NCI-H526 treated with DMSO at 0.1 percent for 48 hours (cell line): ENCODE measurements at regions not wholly inside any gene's neighbourhood (a gene's known extent, or its start where the extent isn't known, plus 50 kb on each side); places are given as distances from the start of the nearest gene placed in this dataset.
"Not testable (repeated sequence)": the region's sequence is repeated elsewhere in the genome, so short reads cannot be mapped to it uniquely, and the experiment has no call there.

Experiments used
- DNase-seq: peaks from one replicate; lab custom pipeline; 2025; lab: John Stamatoyannopoulos, UW

DNA sequence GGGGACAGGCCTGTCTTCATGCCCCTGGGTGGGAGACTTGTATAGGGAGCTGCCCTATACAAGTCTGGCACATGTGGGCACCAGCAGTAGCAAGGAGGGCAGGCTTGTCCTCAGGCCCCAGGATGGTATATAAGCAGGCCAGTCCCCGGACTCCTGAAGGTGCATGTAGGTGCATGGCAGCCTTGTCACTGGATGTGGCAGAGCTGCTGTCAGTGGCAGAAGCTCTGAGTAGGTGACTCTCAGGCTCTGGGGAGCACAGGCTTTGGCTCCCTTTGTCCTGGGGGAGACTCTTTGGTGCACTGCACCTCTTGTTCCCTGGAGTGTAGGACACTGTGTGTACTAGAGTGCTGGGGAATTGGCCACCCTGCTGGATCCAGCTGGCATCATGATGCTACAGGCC is 376.7 kb upstream of the DIPK2B start:
- no peak for DNase-seq

DNA sequence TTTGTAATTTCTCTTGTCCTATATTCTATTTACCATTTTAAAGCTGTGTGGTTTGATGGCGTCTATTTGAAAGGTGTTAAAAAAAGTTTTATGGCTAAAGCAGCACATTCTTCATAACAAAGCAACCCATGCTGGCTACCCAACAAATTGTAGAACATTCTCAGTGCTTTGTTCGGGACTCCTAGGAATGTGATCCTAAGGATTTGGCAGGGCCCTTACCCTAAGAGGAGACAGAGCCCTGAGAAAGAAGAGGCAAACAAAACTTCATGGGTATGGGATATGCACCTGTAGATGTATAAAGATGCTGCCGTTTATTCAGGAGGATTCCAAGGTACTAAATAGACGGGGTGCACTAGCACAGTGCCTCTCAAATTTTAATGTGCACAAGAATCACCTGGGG is 370.8 kb upstream of the DIPK2B start:
- no peak for DNase-seq

GRCh38 chrX:45566456-45566855 is 365.8 kb upstream of the DIPK2B start:
- DNase-seq = no peak

DNA sequence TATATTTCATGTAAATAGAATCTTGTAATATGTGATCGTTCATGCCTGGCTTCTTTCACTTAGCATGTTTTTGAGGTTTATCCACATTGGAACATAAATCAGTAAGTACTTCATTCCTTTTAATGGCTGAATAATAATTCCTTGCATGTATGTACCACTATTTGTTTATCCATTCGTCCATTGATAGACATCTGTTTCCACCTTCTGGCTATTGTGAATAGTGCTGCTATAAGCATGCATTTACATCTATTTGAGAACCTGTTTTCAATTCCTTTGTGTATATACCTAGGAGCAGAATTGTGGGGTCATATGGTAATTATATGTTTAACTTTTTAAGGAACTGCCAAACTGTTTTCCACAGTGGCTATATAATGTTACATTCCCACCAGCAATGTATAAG is 356.7 kb upstream of the DIPK2B start:
- DNase-seq = no peak

DNA sequence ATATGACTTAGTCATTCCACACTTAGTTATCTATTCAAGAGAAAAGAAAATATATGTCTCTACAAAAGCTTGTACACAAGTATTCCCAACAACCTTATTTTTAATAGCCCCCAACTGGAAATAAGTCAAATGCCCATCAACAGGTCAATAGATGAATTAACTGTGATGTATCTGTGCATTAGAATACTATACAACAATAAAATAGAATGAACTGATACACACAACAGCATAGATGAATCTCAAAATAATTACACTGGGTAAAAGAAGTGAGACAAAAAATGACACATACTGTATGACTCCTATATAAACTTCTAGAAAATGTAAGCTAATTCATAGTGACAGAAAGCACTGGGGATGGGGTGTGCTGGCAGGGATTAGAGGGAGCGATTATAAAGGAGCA is 354.1 kb upstream of the DIPK2B start:
- DNase-seq = no peak

DNA sequence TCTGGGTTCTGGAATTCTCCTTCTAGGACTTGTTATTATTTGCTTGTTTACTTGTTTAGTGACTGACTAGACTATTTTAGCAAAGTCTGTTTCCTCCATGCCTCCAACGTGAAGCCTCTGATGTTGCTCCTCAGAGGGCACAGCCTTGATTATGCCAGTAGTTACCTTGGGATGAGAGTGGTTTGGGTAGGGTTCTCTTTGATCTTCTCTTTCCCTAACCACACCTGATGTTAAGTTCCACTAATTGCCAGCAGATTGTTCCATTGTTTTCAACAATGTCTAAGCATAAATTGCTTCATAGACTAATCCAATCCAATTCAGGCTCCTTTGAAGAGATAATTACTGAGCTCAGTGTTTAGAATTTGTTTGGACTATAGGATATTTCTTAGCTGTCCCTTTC is 352.7 kb upstream of the DIPK2B start:
- no peak for DNase-seq

DNA sequence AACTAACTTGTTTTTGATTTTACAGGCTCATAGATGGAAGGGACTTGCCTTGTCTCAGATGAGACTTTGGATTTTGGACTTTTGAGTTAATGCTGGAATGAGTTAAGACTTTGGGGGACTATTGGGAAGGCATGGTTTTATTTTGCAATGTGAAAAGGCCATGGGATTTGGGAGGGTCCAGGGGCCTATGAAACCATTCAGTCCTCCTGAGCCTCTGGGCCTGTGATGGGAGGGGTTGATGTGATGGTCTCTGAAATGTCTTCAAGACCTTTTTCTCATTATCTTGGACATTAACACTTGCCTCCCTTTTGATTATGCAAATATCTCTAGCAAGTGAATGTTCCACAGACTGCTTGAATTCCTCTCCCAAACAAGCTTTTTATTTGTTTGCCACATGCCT is 346.0 kb upstream of the DIPK2B start:
- DNase-seq = not testable (repeated sequence)

GRCh38 chrX:45540181-45540580 is 339.5 kb upstream of the DIPK2B start:
- DNase-seq = no peak

GRCh38 chrX:45537936-45538335 is 337.3 kb upstream of the DIPK2B start:
- no peak for DNase-seq

DNA sequence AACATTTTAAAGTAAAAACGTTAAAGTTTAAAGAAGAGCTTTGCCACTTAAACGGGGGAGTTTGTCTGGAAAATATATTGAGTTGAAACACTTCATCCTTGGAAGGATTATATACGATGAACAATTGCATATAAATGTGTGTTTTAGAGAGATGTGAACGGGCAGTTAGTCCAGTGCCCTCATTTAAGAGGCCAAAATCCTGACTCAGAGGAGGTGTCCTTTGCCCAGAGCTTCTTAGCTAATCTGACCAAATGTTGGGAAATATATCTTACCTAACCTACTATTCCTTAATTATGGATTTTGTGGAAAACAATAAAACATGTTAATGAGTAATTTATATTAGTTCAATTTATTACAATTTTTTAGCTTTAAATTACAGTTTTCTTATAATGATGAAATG is 327.2 kb upstream of the DIPK2B start:
- no peak for DNase-seq

GRCh38 chrX:45524805-45525204 is 324.1 kb upstream of the DIPK2B start:
- no peak for DNase-seq

DNA sequence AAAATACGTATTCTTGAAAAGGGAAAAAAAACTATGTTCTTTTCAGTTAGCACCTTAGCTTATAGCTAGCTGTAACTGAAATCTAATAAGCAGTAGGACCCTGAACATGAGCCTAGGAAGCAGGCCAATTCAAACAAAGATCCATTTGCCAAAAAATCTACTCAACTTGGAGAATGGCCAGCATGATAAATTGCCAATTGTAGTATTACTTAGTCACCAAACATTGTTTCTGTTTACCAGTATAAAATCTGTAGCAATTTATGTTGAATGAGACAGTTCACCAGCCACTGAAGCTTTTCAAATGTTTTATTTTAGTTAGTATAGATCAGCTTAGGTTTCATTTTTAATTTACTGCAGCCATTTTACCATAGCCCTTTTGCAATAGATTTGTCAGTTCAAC is 323.6 kb upstream of the DIPK2B start:
- no peak for DNase-seq

- no peak for DNase-seq
These were observed 317.9 kb upstream of the DIPK2B start for GRCh38 chrX:45518552-45518951.

- no peak for DNase-seq
These were observed 316.7 kb upstream of the DIPK2B start for GRCh38 chrX:45517090-45517973.

- no peak for DNase-seq
These were observed 314.9 kb upstream of the DIPK2B start for GRCh38 chrX:45515262-45516215.

DNA sequence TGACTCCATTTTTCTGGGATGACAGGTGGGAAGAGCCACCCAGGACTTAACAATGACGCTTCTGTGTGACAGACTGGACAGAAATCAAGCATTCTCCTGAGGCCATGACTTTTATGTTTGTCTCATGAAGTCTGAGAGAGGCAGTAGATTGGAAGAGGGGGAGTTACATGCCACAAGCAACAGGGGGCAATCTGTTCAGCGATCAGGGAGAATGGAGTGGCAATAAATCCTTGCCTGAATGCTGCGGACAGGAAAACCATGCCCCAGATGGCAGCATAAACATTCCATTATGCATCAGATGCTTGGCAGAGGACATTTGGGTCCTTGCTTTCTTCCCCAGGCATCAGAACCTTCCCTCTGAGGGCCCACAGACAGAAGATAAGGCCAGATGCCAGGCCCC is 312.4 kb upstream of the DIPK2B start:
- DNase-seq = no peak

- DNase-seq = no peak
These were observed 307.8 kb upstream of the DIPK2B start for GRCh38 chrX:45508454-45508853.

DNA sequence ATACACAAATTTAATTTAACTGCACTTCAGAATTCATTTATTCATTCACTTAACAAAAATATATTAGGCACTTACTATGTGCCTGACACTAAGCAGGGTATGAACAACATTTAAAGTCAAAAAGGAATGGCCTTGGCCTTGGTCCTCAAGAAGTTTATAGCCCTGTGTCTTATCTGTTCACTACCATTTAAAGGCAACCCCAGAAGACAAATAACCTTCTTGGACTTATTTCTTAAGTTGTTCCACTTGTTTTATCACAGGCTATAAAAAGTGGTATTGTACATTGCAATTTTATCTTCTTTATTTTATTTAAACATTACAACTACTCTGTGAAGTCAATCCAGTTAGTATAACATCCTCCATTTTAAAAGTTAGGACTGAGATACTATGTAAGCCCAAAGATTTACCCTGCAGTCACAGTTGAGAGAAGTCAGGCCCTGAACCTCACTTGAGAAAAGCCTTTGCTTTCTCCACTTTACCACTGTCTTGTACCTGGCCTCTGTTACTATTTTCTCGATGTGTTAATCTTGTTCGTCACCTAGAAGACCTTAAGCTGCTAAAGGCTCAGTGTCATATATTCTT is 305.6 kb upstream of the DIPK2B start:
- no peak for DNase-seq

GRCh38 chrX:45505214-45505613 is 304.5 kb upstream of the DIPK2B start:
- no peak for DNase-seq

DNA sequence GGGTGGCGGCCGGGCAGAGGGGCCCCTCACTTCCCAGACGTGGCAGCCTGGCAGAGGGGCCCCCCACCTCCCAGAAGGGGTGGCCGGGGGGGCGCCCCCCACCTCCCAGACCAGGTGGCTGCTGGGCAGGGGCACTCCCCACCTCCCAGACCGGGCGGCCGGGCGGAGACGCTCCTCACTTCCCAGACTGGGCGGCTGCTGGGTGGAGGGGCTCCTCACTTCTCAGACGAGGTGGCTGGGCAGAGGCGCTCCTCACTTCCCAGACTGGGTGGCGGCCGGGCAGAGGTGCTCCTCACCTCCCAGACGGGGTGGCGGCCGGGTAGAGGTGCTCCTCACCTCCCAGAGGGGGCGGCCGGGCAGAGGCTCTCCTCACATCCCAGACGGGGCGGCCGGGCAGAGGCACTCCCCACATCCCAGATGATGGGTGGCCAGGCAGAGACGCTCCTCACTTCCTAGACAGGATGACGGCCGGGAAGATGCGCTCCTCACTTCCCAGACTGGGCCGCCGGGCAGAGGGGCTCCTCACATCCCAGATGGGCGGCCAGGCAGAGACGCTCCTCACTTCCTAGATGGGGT is 303.2 kb upstream of the DIPK2B start:
- not testable (repeated sequence) for DNase-seq

- DNase-seq = no peak
These were observed 301.7 kb upstream of the DIPK2B start for GRCh38 chrX:45502396-45502795.

DNA sequence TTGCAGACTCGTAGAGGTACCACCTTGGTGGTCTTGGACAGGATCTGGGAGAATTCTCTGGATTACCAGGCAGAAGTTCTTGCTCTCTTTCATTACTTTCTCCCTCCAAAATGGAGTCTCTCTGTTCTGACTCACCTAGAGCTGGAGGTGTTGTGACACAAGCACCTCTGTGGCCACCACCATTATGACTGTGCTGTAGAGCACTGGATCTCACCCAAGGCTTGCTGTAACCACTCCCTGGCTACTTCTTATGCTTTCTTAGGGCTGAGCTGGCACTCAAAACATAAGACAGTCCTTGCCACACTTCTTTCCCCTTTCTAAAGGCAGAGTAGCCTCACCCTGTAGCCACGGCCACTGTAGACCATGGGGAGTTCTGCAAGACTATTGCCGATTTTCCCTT is 296.6 kb upstream of the DIPK2B start:
- no peak for DNase-seq
